HAP-1 (cell line): ENCODE measurements at regions not wholly inside any gene's neighbourhood (a gene's known extent, or its start where the extent isn't known, plus 50 kb on each side); places are given as distances from the start of the nearest gene placed in this dataset.

Experiments
- DNase-seq, 2 experiments: peaks; one replicate each; pipeline ENCODE4 v3.0.0-alpha.2; 2016 to 2020; ENCODE audit warnings: low spot score in 2 of 2
- H3K27me3 ChIP-seq: fragments of 250-450 bp; sonication (Bioruptor Pico); 2 replicates; pipeline ENCODE4 v1.5.1; 2020; ENCODE audit warnings: low read depth, mild to moderate bottlenecking, moderate library complexity
- H3K36me3 ChIP-seq: fragments of 250-450 bp; sonication (Bioruptor Pico); replicated peaks from 2 replicates; pipeline ENCODE4 v1.5.1; 2020; ENCODE audit warnings: mild to moderate bottlenecking
- H3K4me1 ChIP-seq: fragments of 250-450 bp; sonication (Bioruptor Pico); 2 replicates; pipeline ENCODE4 v1.5.1; 2020; ENCODE audit warnings: mild to moderate bottlenecking
- H3K4me3 ChIP-seq: fragments of 250-450 bp; sonication (Bioruptor Pico); 2 replicates; pipeline ENCODE4 v1.5.1; 2020; ENCODE audit warnings: mild to moderate bottlenecking, moderate library complexity
- H3K9me3 ChIP-seq: fragments of 250-450 bp; sonication (Bioruptor Pico); 2 replicates; pipeline ENCODE4 v1.5.1; 2020; ENCODE audit warnings: mild to moderate bottlenecking, moderate library complexity
- in situ Hi-C: fragments of 300-500 bp; cut with MboI; formaldehyde crosslinking; loops from 3 replicates; pipeline ENCODE4 v1.14.3; 2020; ENCODE audit warnings: low sequenced_read_pairs, inconsistent platforms, mixed read lengths

DNA sequence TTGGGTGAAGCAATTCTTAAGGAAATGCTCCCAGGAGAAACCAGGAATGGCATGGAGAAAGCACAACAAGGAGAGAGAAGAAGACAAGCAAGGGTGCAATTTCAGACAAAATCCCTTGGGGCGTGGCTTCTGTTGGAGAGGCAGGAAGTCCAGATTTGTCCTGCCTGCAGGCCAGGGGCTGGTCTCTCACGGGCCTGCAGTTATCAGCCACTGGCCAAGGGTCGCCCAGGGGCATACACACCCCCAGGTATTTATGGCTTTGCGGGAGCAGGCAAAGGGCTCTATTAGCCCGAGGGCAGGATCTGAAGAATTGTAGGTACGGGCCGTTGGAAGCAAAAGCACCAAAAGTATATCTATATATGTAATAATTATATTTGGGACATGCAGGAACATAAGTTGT, 87.7 kb downstream of the IYD start:
- H3K4me1 ChIP-seq, result peaks cover 3% of the 10 kb centered on the region; the same call in 1 of the 2 replicates
- in situ Hi-C loops, result no loop called here
- H3K36me3 ChIP-seq, result no peaks in the 10 kb centered on the region
- H3K9me3 ChIP-seq, result no peaks in the 10 kb centered on the region
- peak in 1 of 2 experiments; percentile 23 for DNase-seq
- no peaks in the 10 kb centered on the region for H3K27me3 ChIP-seq
- no peak overlapping the region for H3K4me3 ChIP-seq

DNA sequence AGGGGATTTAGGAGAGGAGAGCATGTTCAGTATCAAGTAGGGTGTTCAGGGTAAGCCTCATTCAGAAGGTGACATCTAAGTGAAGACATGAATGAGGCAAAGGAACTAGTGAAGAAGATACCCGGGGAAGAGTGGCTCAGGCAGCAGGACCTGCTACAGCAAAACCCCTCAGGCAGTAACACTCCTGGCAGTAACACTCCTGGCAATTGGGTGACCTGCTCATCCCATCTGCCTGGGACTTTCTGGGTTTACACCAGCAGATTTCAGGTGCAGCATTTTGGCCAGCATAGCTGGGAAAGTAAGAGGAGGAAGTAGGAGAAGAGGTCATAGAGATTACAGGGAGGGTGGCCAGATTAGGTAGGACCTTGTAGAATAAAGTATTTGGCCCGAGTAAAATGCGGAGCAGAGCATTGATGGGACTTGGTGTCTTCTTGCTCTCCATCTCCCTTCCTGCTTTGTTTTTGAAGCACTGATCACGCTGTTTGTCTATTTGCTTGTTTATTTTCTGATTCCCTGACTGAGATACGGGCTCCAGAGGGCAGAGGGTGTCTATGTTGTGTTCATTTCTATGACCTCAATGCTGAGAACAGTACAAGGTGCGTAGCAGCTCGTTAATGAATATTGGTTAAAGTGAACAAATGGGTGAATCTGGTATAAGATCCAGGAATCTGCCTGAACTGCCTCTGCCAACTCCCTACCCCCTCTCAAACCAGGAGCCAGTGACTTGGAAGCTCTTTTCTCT, 88.3 kb downstream of the IYD start:
- DNase-seq, result no peak
- in situ Hi-C loops, result no loop called here
- Histone ChIP-seq H3K36me3 (no peaks in the 10 kb centered on the region), H3K9me3 (no peaks in the 10 kb centered on the region), H3K4me1 (peaks cover 3% of the 10 kb centered on the region; the same call in 1 of the 2 replicates), H3K27me3 (no peaks in the 10 kb centered on the region), H3K4me3 (no peak overlapping the region)

- H3K4me1 ChIP-seq, result peaks cover 3% of the 10 kb centered on the region; the same call in 1 of the 2 replicates
- H3K4me3 ChIP-seq, result no peak overlapping the region
- H3K27me3 ChIP-seq, result no peaks in the 10 kb centered on the region
- DNase-seq, result peak in 1 of 2 experiments; percentile 39
- in situ Hi-C loops, result no loop called here
- no peaks in the 10 kb centered on the region for H3K9me3 ChIP-seq
- H3K36me3 ChIP-seq, result no peaks in the 10 kb centered on the region
Observed at GRCh38 chr6:150458579-150458978, 89.8 kb downstream of the IYD start.

DNA sequence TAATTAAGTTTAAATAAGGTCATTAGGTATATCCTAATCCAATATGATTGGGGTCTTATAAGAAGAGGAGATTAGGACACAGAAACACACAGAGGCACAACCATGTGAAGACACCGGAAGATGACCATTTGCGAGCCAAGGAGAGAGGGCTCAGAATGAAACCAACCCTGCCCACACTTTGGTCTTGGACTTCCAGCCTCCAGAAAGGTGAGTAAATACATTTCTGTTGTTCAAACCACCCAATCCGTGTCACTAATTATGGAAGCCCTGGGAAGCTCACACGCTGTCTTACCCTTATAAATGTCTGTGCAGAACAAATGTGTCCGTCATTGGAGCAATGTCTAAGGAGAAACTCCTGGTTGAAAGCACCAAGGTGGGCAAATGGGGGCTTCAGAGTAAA, 95.0 kb downstream of the IYD start:
- no peak for DNase-seq
- no peaks in the 10 kb centered on the region for H3K9me3 ChIP-seq
- H3K4me1 ChIP-seq, result peaks cover 5% of the 10 kb centered on the region; the same call in 1 of the 2 replicates
- H3K4me3 ChIP-seq, result no peak overlapping the region
- no peaks in the 10 kb centered on the region for H3K36me3 ChIP-seq
- in situ Hi-C loops, result no loop called here
- H3K27me3 ChIP-seq, result no peaks in the 10 kb centered on the region

GRCh38 chr6:150464966-150465365, 96.2 kb downstream of the IYD start:
- Histone ChIP-seq H3K9me3 (no peaks in the 10 kb centered on the region), H3K4me1 (0 out of 2 replicates have a peak, but pooled peaks cover 4% of the 10 kb centered on the region), H3K36me3 (no peaks in the 10 kb centered on the region), H3K4me3 (no peak overlapping the region), H3K27me3 (no peaks in the 10 kb centered on the region)
- in situ Hi-C loops, result no loop called here
- no peak for DNase-seq

GRCh38 chr6:150465610-150466009, 96.8 kb downstream of the IYD start:
- in situ Hi-C loops, result no loop called here
- Histone ChIP-seq H3K27me3 (no peaks in the 10 kb centered on the region), H3K9me3 (no peaks in the 10 kb centered on the region), H3K4me1 (0 out of 2 replicates have a peak, but pooled peaks cover 4% of the 10 kb centered on the region), H3K4me3 (no peak overlapping the region), H3K36me3 (no peaks in the 10 kb centered on the region)
- DNase-seq, result no peak

DNA sequence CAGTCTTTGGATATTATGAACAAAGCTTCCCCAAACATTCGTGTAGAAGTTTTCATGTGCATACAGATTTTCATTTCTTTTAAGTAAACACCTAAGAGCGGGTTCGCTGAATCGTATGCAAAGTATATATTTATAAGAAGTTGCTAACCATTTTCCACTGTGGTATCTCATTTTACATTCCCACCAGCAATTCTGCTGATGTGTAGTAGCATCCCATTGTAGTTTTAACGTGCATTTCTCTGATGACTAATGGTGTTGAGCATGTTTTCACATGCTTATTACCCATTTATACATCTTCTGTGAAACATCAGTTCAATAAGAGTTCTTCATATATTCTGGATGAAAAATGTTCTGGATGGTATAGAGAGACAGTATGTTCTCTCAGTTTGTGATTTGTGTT, 97.4 kb downstream of the IYD start:
- H3K9me3 ChIP-seq, result no peaks in the 10 kb centered on the region
- no peak overlapping the region for H3K4me3 ChIP-seq
- in situ Hi-C loops, result no loop called here
- H3K27me3 ChIP-seq, result no peaks in the 10 kb centered on the region
- H3K36me3 ChIP-seq, result no peaks in the 10 kb centered on the region
- no peak for DNase-seq
- H3K4me1 ChIP-seq, result 0 out of 2 replicates have a peak, but pooled peaks cover 4% of the 10 kb centered on the region

- Histone ChIP-seq H3K36me3 (no peaks in the 10 kb centered on the region), H3K4me3 (no peak overlapping the region), H3K4me1 (0 out of 2 replicates have a peak, but pooled peaks cover 4% of the 10 kb centered on the region), H3K27me3 (no peaks in the 10 kb centered on the region), H3K9me3 (no peaks in the 10 kb centered on the region; the same call in 1 of the 2 replicates)
- DNase-seq, result no peak
- in situ Hi-C loops, result no loop called here
Observed at GRCh38 chr6:150470131-150470530, 101.3 kb downstream of the IYD start.

DNA sequence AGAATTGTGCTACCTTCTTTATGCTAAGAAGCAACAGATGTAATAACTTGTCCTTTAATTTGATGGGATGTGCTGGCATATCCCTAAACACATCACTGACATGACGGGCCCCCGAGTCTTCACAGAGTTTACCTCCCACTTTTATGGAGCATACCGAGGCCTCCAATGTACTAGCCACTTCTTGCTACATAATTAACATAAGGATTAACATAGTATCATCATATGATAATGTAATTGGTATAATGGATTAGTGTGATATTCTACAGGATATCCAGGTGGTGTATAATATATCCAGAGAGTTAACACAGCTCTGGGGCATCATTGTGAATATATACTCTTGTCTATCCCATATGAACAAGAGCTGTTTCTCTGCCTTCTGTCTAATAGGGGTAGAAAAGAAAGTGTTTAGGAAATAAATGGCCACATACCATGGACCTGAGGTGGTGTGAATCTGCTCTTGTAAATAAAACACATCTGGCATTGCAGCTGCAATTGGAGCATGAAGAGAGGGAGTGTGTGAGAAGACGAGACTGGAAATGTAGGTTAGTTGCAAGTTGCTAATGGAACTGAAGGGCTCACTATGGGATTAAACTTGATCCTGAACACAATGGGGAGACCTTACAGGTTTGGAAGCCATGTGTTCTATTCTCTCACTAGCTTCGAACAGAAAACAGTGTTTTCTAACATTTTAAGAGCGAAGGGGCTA, 102.3 kb downstream of the IYD start:
- no peak for DNase-seq
- H3K9me3 ChIP-seq, result no peaks in the 10 kb centered on the region; the same call in 1 of the 2 replicates
- H3K4me3 ChIP-seq, result no peak overlapping the region
- H3K4me1 ChIP-seq, result no peaks in the 10 kb centered on the region
- in situ Hi-C loops, result no loop called here
- H3K36me3 ChIP-seq, result no peaks in the 10 kb centered on the region
- H3K27me3 ChIP-seq, result no peaks in the 10 kb centered on the region

GRCh38 chr6:150478656-150479545, 110.1 kb downstream of the IYD start:
- Histone ChIP-seq H3K27me3 (no peaks in the 10 kb centered on the region), H3K36me3 (no peaks in the 10 kb centered on the region), H3K4me1 (no peaks in the 10 kb centered on the region), H3K9me3 (no peaks in the 10 kb centered on the region; the same call in 1 of the 2 replicates), H3K4me3 (no peak overlapping the region)
- in situ Hi-C loops, result no loop called here
- no peak for DNase-seq

DNA sequence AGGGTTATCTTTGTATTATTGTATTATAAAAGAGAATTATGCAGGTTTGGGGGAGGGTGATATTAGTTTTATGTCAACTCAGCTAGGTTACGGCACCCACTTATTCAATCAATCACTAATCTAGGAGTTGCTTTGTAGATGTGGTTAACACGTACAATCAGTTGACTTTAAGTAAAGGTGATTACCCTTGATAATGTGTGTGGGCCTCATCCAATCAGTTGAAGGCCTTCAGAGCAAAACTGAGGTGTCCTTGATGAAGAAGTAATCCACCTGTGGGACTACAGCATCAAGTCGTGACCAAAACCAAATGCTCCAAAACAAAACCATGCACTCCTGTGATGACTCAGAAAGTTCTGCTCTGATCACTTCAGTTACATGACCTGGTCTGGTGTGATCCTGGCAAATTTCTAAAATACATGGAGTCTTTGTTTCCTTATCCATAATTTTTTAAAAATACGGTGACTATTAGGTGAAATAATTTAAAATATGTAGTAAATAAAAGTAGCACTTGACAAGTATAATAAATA, 114.1 kb downstream of the IYD start:
- Histone ChIP-seq H3K36me3 (no peaks in the 10 kb centered on the region), H3K4me1 (no peaks in the 10 kb centered on the region), H3K27me3 (no peaks in the 10 kb centered on the region), H3K9me3 (no peaks in the 10 kb centered on the region), H3K4me3 (no peak overlapping the region)
- in situ Hi-C loops, result no loop called here
- no peak for DNase-seq

- Histone ChIP-seq H3K27me3 (no peaks in the 10 kb centered on the region), H3K4me3 (no peak overlapping the region), H3K36me3 (no peaks in the 10 kb centered on the region), H3K4me1 (no peaks in the 10 kb centered on the region), H3K9me3 (no peaks in the 10 kb centered on the region)
- no peak for DNase-seq
- in situ Hi-C loops, result no loop called here
Observed at GRCh38 chr6:150485161-150485958, 114.3 kb upstream of the PLEKHG1 start.

GRCh38 chr6:150486048-150486447, 113.6 kb upstream of the PLEKHG1 start:
- H3K4me3 ChIP-seq, result no peak overlapping the region
- in situ Hi-C loops, result no loop called here
- no peaks in the 10 kb centered on the region for H3K4me1 ChIP-seq
- no peaks in the 10 kb centered on the region for H3K36me3 ChIP-seq
- H3K27me3 ChIP-seq, result no peaks in the 10 kb centered on the region
- DNase-seq, result no peak
- no peaks in the 10 kb centered on the region for H3K9me3 ChIP-seq
